CD4-positive, alpha-beta T cell (primary cell): ENCODE measurements at regions not wholly inside any gene's neighbourhood (a gene's known extent, or its start where the extent isn't known, plus 50 kb on each side); places are given as distances from the start of the nearest gene placed in this dataset.

Experiments
- ATAC-seq: fragments of 200-7000 bp; cut with Tn5 transposase; one replicate; pipeline ENCODE4 v1.10.0; 2022; ENCODE audit warnings: mild to moderate bottlenecking; ENCODE audit not compliant: poor library complexity
- CTCF ChIA-PET: fragments of 350-600 bp; sonication (Branson Sonifier 250); formaldehyde crosslinking; loops from one replicate; lab custom pipeline; 2021; ENCODE audit warnings: antibody characterized with exemption, inconsistent platforms; lab: Charles Lee
- POLR2A ChIA-PET: fragments of 350-600 bp; sonication (Branson Sonifier 250); formaldehyde crosslinking; loops from one replicate; lab custom pipeline; 2021; ENCODE audit warnings: antibody characterized with exemption, inconsistent platforms; lab: Charles Lee
- DNase-seq, 14 experiments: peaks; one replicate each; pipeline ENCODE4 v3.0.0-alpha.2; 2013 to 2020; ENCODE audit warnings: mixed read lengths in 2 of 14
- H3K27ac ChIP-seq, 2 donors: one replicate each; pipeline versions ENCODE4 v1.5.1 to v1.7.0; 2013; ENCODE audit warnings: low read length in 2 of 2, low read depth in 1 of 2, mild to moderate bottlenecking in 1 of 2
- H3K27me3 ChIP-seq, 2 experiments: 1 replicate in 1 of 2; 2 replicates in 1 of 2; pipeline versions ENCODE4 v1.6.1 to v1.7.0; 2013; ENCODE audit warnings: low read length in 2 of 2, control low read depth in 1 of 2, mild to moderate bottlenecking in 1 of 2, moderate library complexity in 1 of 2; ENCODE audit not compliant: insufficient read depth in 2 of 2, control insufficient read depth in 1 of 2
- H3K36me3 ChIP-seq: one replicate; pipeline ENCODE4 v1.6.1; 2013; ENCODE audit warnings: low read length, control low read depth; ENCODE audit not compliant: insufficient read depth
- H3K4me1 ChIP-seq: one replicate; pipeline ENCODE4 v1.6.1; 2013; ENCODE audit warnings: low read length, control low read depth; ENCODE audit not compliant: insufficient read depth
- H3K4me3 ChIP-seq: one replicate; pipeline ENCODE4 v1.5.1; 2013; ENCODE audit warnings: mild to moderate bottlenecking, low read length, moderate library complexity
- H3K9me3 ChIP-seq, 2 experiments: 1 replicate in 1 of 2; 2 replicates in 1 of 2; pipeline versions ENCODE4 v1.6.1 to v1.7.0; 2013; ENCODE audit warnings: low read length in 2 of 2, mild to moderate bottlenecking in 2 of 2, control low read depth in 1 of 2, moderate library complexity in 1 of 2; ENCODE audit not compliant: control insufficient read depth in 1 of 2, insufficient read depth in 1 of 2
- H3K27ac Mint-ChIP-seq: one replicate; pipeline ENCODE4 v1.8.0; 2020; ENCODE audit warnings: mixed read lengths
- H3K27me3 Mint-ChIP-seq: one replicate; pipeline ENCODE4 v1.8.0; 2021; ENCODE audit warnings: mixed read lengths
- H3K36me3 Mint-ChIP-seq: one replicate; pipeline ENCODE4 v1.8.0; 2021; ENCODE audit warnings: low read depth, mixed read lengths
- H3K4me1 Mint-ChIP-seq: one replicate; pipeline ENCODE4 v1.8.0; 2021; ENCODE audit warnings: low read depth, mixed read lengths
- H3K4me3 Mint-ChIP-seq: one replicate; pipeline ENCODE4 v1.8.0; 2020; ENCODE audit warnings: mild to moderate bottlenecking, mixed read lengths
- H3K9me3 Mint-ChIP-seq: one replicate; pipeline ENCODE4 v1.8.0; 2020; ENCODE audit warnings: mixed read lengths
- CTCF ChIP-seq: fragments of 200-600 bp; IDR thresholded peaks from one replicate; pipeline ENCODE4 v1.8.0; 2022; ENCODE audit warnings: antibody characterized with exemption, mild to moderate bottlenecking
- intact Hi-C, 2 experiments: fragments of 100-400 bp; cut with DNase I in 1 of 2; cut with micrococcal nuclease in 1 of 2; formaldehyde crosslinking; loops; one replicate each; pipeline versions ENCODE4 v1.15.1 to v1.9.0; 2023 to 2025; cut with DNase I, micrococcal nuclease

GRCh38 chr22:48268293-48268692 is 1505.8 kb downstream of the TBC1D22A start:
- Mint-ChIP-seq H3K4me1 (no peaks in the 10 kb centered on the region), H3K9me3 (no peaks in the 10 kb centered on the region), H3K27me3 (peaks cover 9% of the 10 kb centered on the region), H3K36me3 (no peaks in the 10 kb centered on the region), H3K27ac (no peak overlapping the region), H3K4me3 (no peak overlapping the region)
- H3K4me3 ChIP-seq, result no peak overlapping the region
- no peak overlapping the region for H3K27ac ChIP-seq
- H3K9me3 ChIP-seq, result peaks cover 0 to 10% of the 10 kb centered on the region in 2 experiments
- H3K4me1 ChIP-seq, result no peaks in the 10 kb centered on the region
- no peaks in the 10 kb centered on the region for H3K36me3 ChIP-seq
- intact Hi-C loops, result no loop called here
- ChIA-PET CTCF (no interaction called here), POLR2A (no interaction called here)
- ATAC-seq, result no peak
- no peak for DNase-seq
- no peaks in the 10 kb centered on the region for H3K27me3 ChIP-seq
- no peak for TF ChIP-seq CTCF

- CTCF ChIA-PET, result no interaction called here
- H3K27me3 ChIP-seq, result no peaks in the 10 kb centered on the region
Observed at GRCh38 chr22:48267681-48268080, 1505.2 kb downstream of the TBC1D22A start.

GRCh38 chr22:48265000-48265625 is 1502.7 kb downstream of the TBC1D22A start:
- ChIA-PET POLR2A (no interaction called here), CTCF (no interaction called here)
- Histone ChIP-seq H3K27me3 (no peaks in the 10 kb centered on the region), H3K9me3 (peaks cover 0 to 16% of the 10 kb centered on the region in 2 experiments), H3K36me3 (no peaks in the 10 kb centered on the region), H3K4me1 (no peaks in the 10 kb centered on the region), H3K4me3 (no peak overlapping the region), H3K27ac (no peak overlapping the region)
- TF ChIP-seq CTCF, result no peak
- Mint-ChIP-seq H3K27ac (no peak overlapping the region), H3K4me1 (no peaks in the 10 kb centered on the region), H3K4me3 (no peak overlapping the region), H3K27me3 (peaks cover 4% of the 10 kb centered on the region), H3K9me3 (no peaks in the 10 kb centered on the region), H3K36me3 (no peaks in the 10 kb centered on the region)
- DNase-seq (no peak), ATAC-seq (no peak)
- intact Hi-C loops, result no loop called here

More at GRCh38 chr22:48267681-48268080, 1505.2 kb downstream of the TBC1D22A start:
- H3K9me3 Mint-ChIP-seq, result no peaks in the 10 kb centered on the region
- no peaks in the 10 kb centered on the region for H3K4me1 Mint-ChIP-seq
- peaks cover 0 to 12% of the 10 kb centered on the region in 2 experiments for H3K9me3 ChIP-seq
- H3K27me3 Mint-ChIP-seq, result peaks cover 4% of the 10 kb centered on the region
- no peaks in the 10 kb centered on the region for H3K36me3 ChIP-seq
- POLR2A ChIA-PET, result no interaction called here
- TF ChIP-seq CTCF, result no peak
- no peaks in the 10 kb centered on the region for H3K36me3 Mint-ChIP-seq
- H3K4me3 ChIP-seq, result no peak overlapping the region
- intact Hi-C loops, result no loop called here
- no peak overlapping the region for H3K27ac Mint-ChIP-seq
- H3K4me3 Mint-ChIP-seq, result no peak overlapping the region
- H3K27ac ChIP-seq, result no peak overlapping the region
- no peaks in the 10 kb centered on the region for H3K4me1 ChIP-seq
- DNase-seq, result no peak
- ATAC-seq, result no peak
